Peyer's patch (tissue), 4 donors: ENCODE measurements at regions not wholly inside any gene's neighbourhood (a gene's known extent, or its start where the extent isn't known, plus 50 kb on each side); places are given as distances from the start of the nearest gene placed in this dataset.

Experiments used
- CTCF ChIP-seq, 6 experiments: fragments of 450-650 bp in 4 of 6; fragments of 200-600 bp in 2 of 6; sonication (generic) in 1 of 6; IDR thresholded peaks; one replicate each; pipeline ENCODE4 v1.5.1; 2017 to 2019; ENCODE audit warnings: antibody characterized with exemption in 6 of 6, mild to moderate bottlenecking in 3 of 6, moderate library complexity in 1 of 6
- POLR2A ChIP-seq, 2 donors: fragments of 450-650 bp; IDR thresholded peaks; one replicate each; pipeline ENCODE4 v1.5.1; 2017; ENCODE audit warnings: antibody characterized with exemption in 2 of 2, mild to moderate bottlenecking in 2 of 2, moderate library complexity in 2 of 2

GRCh38 chr4:176999935-177000543 lies 207.3 kb upstream of the VEGFC start:
- TF ChIP-seq POLR2A (IDR thresholded peaks at IDR 0.05): no peak
- no peak for TF ChIP-seq CTCF (IDR thresholded peaks at IDR 0.05)
